GM08714 (cell line): ENCODE measurements at regions not wholly inside any gene's neighbourhood (a gene's known extent, or its start where the extent isn't known, plus 50 kb on each side); places are given as distances from the start of the nearest gene placed in this dataset.

ENCODE experiments used
- H3K4me3 ChIP-seq: fragments of 200-500 bp; sonication (Bioruptor generic); 2 replicates; pipeline ENCODE4 v1.5.1; 2014; ENCODE audit warnings: mild to moderate bottlenecking, low read length, inconsistent platforms
- ZNF274 ChIP-seq: IDR thresholded peaks from 2 replicates; pipeline ENCODE4 v1.6.1; 2012; ENCODE audit warnings: mild to moderate bottlenecking, low read depth, low read length

GRCh38 chr18:10319026-10319425, 135.4 kb upstream of the APCDD1 start:
- H3K4me3 ChIP-seq: no peak overlapping the region
- no peak for TF ChIP-seq ZNF274

- no peak for TF ChIP-seq ZNF274
- no peak overlapping the region for H3K4me3 ChIP-seq
These were observed 134.4 kb upstream of the APCDD1 start for GRCh38 chr18:10319914-10320600.

GRCh38 chr18:10320791-10321190, 133.6 kb upstream of the APCDD1 start:
- no peak for TF ChIP-seq ZNF274

GRCh38 chr18:10321576-10321975, 132.9 kb upstream of the APCDD1 start:
- TF ChIP-seq ZNF274: no peak

More at GRCh38 chr18:10320791-10321190, 133.6 kb upstream of the APCDD1 start:
- no peak overlapping the region for H3K4me3 ChIP-seq

GRCh38 chr18:10322004-10322403, 132.4 kb upstream of the APCDD1 start:
- H3K4me3 ChIP-seq: no peak overlapping the region
- TF ChIP-seq ZNF274: no peak

More at GRCh38 chr18:10321576-10321975, 132.9 kb upstream of the APCDD1 start:
- no peak overlapping the region for H3K4me3 ChIP-seq

- no peak overlapping the region for H3K4me3 ChIP-seq
These were observed 132.0 kb upstream of the APCDD1 start for GRCh38 chr18:10322435-10322834.

GRCh38 chr18:10329101-10329500, 125.3 kb upstream of the APCDD1 start:
- TF ChIP-seq ZNF274: no peak
- no peak overlapping the region for H3K4me3 ChIP-seq

More at GRCh38 chr18:10322435-10322834, 132.0 kb upstream of the APCDD1 start:
- TF ChIP-seq ZNF274: no peak

GRCh38 chr18:10330428-10330827, 124.0 kb upstream of the APCDD1 start:
- no peak overlapping the region for H3K4me3 ChIP-seq

GRCh38 chr18:10332452-10332851, 122.0 kb upstream of the APCDD1 start:
- no peak overlapping the region for H3K4me3 ChIP-seq
- TF ChIP-seq ZNF274: no peak

More at GRCh38 chr18:10330428-10330827, 124.0 kb upstream of the APCDD1 start:
- no peak for TF ChIP-seq ZNF274

- no peak for TF ChIP-seq ZNF274
- no peak overlapping the region for H3K4me3 ChIP-seq
These were observed 117.6 kb upstream of the APCDD1 start for GRCh38 chr18:10336749-10337350.

GRCh38 chr18:10340821-10341220, 113.6 kb upstream of the APCDD1 start:
- no peak overlapping the region for H3K4me3 ChIP-seq
- TF ChIP-seq ZNF274: no peak

GRCh38 chr18:10343778-10344177, 110.7 kb upstream of the APCDD1 start:
- no peak for TF ChIP-seq ZNF274

GRCh38 chr18:10346749-10347415, 107.6 kb upstream of the APCDD1 start:
- H3K4me3 ChIP-seq: no peak overlapping the region
- TF ChIP-seq ZNF274: no peak

More at GRCh38 chr18:10343778-10344177, 110.7 kb upstream of the APCDD1 start:
- H3K4me3 ChIP-seq: no peak overlapping the region

- TF ChIP-seq ZNF274: no peak
- no peak overlapping the region for H3K4me3 ChIP-seq
These were observed 104.9 kb upstream of the APCDD1 start for GRCh38 chr18:10349561-10349960.

GRCh38 chr18:10350661-10351060, 103.8 kb upstream of the APCDD1 start:
- H3K4me3 ChIP-seq: no peak overlapping the region
- no peak for TF ChIP-seq ZNF274
